ENCODE measurements at regions not wholly inside any gene's neighbourhood (a gene's known extent, or its start where the extent isn't known, plus 50 kb on each side); places are given as distances from the start of the nearest gene placed in this dataset.
"Not testable (repeated sequence)": the region's sequence is repeated elsewhere in the genome, so short reads cannot be mapped to it uniquely, and the experiment has no call there.

GRCh38 chr16:65375651-65376050 lies 253.8 kb upstream of the CDH11 start:
- no peak for DNase-seq

GRCh38 chr16:65373097-65373496 lies 251.2 kb upstream of the CDH11 start:
- no peak for DNase-seq

GRCh38 chr16:65372171-65372570 lies 250.3 kb upstream of the CDH11 start:
- DNase-seq: no peak

GRCh38 chr16:65365732-65366715 lies 244.2 kb upstream of the CDH11 start:
- no peak for DNase-seq

DNA sequence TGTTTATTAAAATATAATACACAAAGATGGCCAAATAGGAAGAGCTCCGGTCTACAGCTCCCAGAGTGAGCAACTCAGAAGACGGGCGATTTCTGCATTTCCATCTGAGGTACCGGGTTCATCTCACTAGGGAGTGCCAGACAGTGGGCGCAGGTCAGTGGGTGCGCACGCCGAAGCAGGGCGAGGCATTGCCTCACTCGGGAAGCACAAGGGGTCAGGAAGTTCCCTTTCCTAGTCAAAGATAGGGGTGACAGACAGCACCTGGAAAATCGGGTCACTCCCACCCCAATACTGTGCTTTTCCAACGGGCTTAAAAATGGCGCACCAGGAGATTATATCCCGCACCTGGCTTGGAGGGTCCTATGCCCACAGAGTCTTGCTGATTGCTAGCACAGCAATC lies 234.9 kb upstream of the CDH11 start:
- DNase-seq: not testable (repeated sequence)

DNA sequence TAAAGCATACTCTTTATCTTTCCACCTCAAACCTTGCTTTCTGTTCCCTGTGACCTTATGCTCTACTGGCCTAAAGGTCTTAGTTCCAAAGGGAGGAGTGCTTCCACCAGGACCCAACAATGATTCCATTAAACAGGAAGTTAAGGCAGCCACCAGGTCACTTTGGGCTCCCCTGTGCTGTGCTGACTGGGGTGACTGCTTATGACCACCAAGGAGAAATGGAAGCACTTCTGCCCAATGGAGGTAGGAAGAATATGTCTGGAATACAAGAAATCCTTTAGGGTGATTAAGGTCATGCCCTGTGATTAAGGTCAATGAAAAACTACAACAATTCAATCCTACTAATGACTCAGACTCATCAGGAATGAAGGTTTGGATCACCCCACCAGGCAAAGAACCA lies 233.8 kb upstream of the CDH11 start:
- DNase-seq: no peak

DNA sequence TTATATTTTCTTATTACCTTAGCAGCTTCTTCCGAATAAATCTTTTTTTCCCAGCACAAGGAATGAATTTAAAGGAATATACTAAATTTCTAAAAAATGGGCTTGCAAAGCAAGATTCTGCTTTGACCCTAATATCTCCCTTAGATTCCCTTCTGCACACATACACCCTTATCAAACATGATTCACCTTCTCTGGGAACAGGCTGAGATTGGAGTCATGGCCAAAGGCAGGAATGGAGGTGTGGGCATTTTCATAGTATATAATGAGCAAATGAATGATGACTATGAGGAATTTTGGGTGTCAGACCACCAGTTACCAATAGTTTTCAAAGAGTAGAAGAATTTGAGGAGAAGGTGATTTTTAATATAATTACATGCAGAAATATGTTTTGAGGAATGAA lies 231.3 kb upstream of the CDH11 start:
- no peak for DNase-seq

- no peak for DNase-seq
These were observed 227.8 kb upstream of the CDH11 start for GRCh38 chr16:65349626-65350025.

DNA sequence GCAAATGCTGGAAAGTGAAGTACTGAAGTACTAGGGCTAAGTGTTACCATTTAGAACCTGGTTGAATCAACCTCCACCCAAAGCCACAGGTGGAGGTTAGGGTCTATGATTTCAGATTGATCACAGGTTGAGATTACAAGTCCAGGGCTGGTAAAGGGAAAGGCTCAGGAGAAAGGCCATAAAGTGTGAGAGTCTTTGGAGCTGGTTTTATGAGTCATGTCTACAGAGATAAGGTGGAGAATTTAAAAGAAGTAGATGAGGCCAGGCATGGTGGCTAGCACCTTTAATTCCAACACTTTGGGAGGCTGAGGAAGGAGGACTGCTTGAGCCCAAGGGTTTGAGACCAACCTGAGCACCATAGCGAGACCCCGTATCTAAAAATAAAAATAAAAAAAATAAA lies 221.7 kb upstream of the CDH11 start:
- DNase-seq: no peak

DNA sequence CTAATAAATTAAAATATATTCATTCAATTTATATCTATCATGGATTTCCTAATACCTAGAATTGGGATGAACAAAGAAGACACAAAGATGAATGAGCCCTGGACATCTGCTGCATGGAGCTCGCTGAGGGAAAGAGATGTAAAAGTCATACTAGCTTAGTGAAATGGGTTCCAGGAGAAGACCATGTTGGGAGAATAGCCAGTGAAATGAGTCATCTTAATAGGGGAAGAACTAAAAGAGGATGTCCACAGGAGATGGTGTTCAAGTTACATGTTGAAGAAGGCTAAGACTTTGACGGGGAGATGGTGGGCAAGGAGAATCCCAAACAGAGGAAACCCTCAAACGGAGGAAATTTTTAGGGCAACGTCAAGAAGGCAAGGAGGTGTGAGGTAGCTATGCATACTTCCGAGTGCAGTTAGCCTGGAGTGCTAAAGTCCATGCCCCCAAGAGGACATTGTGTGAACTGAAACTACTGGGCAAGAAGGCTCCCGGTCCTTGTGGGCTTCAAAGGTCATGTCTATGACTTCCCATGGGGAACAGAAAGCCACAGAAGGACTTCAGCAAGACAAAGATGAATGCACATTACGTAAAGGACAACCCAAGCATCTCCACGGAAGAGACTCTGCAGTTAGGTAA lies 220.5 kb upstream of the CDH11 start:
- no peak for DNase-seq

DNA sequence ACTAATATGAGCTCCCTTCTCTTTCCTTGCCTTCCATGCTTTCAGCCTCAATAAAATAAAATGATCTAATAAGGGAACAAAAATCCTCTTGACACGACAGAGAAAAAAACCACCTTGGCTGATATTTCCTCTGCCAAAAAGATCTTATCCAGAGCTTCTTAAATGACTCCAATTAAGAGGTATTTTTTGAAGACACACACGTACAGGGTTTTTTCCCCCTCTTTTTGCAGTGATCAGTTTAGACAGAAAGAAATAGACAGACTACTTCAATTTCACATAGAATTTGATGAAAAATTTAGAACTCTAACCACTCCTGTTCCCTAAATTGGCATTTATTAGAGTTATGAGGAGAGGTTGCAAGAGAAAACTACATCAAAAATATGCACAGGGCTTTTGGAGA lies 217.2 kb upstream of the CDH11 start:
- no peak for DNase-seq

DNA sequence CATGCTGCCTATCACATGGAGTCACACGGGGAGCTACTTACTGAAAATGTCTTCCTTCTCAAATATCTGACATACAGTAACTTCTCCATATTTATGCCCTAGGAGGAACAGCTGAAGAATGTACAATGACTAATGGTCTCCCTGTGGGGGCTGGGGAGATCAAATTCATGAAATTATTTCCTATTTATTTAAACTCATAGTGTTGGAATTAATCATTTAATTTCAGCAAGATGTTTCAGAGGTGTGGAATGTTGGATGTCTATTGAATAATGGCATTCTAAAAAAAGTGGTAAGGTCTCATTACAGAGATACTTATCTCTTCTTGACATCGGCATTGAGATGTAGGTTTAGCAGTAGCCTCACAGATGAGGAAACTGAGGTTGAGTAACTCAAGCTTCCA lies 214.3 kb upstream of the CDH11 start:
- DNase-seq: no peak

GRCh38 chr16:65334081-65334480 lies 212.2 kb upstream of the CDH11 start:
- DNase-seq: no peak

DNA sequence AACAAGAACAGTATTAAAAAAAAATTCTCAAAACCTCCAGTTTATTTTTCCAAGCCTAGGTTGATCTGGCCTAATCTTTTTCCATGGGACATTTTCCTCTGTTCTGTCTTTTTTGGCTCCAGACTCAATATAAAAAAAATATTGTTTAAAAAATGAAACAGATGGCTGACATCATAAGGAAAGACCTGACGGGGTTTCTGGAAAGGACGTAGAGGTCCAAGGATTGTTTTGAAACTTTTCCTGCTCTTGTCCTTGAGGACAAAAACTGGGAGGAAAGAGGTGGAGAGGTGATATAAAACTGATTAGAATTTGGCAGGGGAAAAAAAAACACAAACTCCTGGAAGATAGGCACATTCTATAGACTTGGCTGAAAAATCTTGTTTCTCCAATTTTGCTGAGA lies 211.4 kb upstream of the CDH11 start:
- DNase-seq: no peak

DNA sequence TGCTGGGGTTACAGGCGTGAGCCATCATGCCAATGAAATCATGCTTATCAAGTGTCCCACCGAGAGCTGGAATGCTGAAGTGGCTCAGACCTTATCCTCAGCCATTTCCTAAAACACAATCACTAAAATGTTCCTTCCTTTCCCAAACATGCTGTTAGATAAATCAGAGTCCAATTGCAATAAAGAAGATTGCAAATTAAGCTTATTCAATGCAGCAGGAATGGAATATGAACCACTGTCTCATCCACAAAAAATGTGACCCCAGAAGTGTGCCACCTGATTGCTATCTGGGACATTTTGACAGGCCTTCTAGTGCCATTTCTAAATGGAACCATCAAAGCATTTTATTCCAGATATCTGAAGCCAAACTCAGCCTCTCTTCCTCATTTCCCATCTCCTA lies 205.5 kb upstream of the CDH11 start:
- DNase-seq: no peak

- no peak for DNase-seq
These were observed 201.9 kb upstream of the CDH11 start for GRCh38 chr16:65323655-65324237.

DNA sequence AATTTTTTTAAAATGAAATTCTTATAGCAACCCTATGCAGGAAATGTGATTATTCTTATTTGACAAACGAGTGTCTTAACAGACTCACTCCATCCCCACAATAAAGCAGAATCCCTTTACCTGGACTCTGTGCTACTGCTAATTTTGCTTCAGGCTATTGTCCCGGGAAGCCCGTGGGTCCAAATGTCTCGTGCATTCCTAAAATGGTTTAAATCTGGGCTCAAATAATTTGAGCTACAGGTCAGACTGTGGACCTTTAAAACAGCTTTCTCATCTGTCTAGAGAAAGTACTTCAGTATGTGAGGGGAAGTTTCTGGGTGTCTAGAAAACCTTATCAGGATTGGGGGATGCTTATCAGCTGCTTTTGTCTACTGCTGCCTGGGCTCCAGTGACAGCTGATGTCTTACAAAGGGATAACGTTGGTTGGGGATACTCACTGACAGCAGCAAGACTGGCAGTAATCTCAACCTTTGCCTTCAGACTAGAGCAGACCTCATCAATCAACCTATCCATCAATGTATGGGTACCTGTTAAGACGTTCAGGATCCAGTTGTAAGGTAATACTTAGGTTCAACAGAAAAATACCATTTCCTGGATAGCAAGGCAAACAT lies 197.9 kb upstream of the CDH11 start:
- DNase-seq: no peak

- no peak for DNase-seq
These were observed 196.9 kb upstream of the CDH11 start for GRCh38 chr16:65318590-65319257.

DNA sequence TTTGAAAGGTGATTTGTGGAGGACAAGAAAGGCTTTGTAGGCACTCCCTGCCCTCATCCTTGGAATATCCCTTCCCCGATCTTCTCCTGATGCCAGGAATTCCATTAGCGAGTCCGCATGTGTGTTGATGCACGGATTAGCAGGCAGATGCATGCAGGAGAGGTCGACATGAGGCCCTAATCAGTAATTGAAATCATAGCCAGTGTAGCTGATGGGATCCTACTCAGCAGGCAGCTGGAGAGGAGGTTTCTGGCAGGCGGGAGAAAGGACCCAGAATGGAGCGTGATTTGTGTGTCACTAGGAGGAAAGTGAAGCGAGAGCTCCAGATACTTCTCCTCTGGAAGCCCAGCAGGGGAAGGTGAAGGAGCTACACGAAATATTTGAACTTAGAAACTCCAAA lies 196.3 kb upstream of the CDH11 start:
- DNase-seq: no peak

DNA sequence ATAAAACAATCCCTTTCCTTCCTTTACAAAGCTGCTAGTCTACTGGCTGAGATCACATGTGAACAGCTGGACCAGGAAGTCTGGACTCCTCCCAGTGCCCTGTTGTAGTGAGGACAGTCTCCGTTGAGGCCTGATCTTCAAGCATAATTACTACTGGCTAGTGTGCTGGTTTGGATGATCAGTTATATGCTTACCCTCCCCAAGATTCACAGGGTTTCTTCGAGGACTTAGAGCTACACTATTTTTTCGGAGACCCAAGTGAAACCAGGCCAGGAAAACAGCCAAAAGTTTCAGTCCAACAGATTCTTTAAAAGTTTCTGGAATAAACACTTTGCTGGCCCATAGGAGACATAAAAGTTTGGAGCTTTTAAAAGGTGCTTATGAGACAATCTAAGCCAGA lies 194.9 kb upstream of the CDH11 start:
- DNase-seq: no peak

DNA sequence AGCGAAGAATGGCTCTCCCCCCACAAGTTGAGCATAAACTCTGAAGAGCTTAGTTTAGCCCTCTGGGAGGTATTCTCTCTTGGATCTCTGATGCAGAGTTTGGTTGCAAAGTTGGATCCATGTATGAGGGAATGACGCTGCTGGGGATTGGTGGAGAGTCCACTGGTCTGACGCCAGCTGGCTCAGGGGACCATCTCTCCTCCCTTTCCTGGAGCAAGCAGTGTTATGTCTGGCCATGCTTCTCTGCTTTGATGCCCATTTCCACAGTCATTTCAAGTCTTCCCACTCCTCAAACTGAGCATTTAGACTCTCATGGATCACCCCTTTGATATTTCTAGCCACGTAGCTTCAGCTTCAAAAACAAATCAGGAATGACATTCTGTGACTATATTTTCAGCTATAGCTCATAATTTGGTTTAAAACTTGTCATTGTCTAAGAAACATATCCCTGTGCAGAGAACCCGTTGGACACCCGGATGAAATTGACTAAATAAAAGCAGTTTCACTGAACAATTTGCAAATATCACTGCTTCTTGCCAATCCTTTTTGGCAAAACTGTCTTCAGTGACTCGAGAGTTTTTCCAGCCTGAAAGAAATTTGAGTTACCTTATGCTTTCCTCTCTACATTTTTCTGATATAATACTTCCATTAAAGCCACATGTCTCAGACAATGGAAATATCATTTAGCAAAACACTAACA lies 193.4 kb upstream of the CDH11 start:
- no peak for DNase-seq

DNA sequence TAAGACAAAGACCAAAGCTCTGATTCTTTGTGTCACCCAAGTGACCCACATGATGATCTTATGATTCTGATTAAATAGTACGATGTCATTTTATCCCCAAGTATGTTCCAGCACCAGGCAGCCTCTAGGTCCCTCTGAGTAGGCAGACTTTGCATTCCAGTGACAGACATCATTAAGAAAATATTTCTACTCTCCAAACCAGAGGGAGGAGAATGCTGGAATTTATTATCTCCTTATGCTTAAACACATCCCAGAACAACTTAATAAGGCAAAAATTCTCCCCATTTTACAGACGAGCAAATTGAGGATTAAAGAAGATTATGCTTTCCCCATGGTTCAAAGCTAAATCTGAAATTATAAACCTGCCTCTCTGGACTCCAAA lies 192.8 kb upstream of the CDH11 start:
- no peak for DNase-seq

Measured in activated CD4-positive, alpha-beta T cell treated with anti-CD3 and anti-CD28 coated beads, Interleukin-2, amount 50 U/mL, for 4 hours (primary cell).